SK-N-DZ (cell line): ENCODE measurements at regions not wholly inside any gene's neighbourhood (a gene's known extent, or its start where the extent isn't known, plus 50 kb on each side); places are given as distances from the start of the nearest gene placed in this dataset.
A peak's percentile ranks its signal among the peaks of the same experiment; 100 is the strongest.
"Not testable (repeated sequence)": the region's sequence is repeated elsewhere in the genome, so short reads cannot be mapped to it uniquely, and the experiment has no call there.

Experiments
- DNase-seq: peaks from one replicate; pipeline ENCODE4 v3.0.0-alpha.2; 2015; ENCODE audit warnings: low spot score

DNA sequence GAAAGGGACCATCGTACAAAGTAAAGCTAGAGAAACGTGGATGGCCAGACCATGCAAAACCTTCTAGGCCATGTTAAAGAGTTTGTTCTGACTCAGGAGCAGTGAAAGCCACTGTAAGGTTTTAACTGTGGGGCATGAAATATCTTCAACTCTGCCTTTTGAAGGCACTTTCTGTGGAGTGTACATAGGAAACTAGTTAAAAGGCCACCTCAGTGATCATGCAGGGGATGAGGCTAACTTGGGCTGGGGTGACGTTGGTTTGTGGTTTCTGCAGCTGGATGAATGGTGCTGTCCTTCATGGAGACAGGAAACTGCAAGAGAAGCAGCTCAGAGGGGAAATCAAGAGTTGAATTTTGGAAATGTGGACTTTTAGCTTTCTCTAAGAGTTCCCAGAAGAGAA lies 190.7 kb downstream of the CDCA7 start:
- no peak for DNase-seq

GRCh38 chr2:173547499-173547898 lies 192.8 kb downstream of the CDCA7 start:
- no peak for DNase-seq

GRCh38 chr2:173550143-173550542 lies 195.5 kb downstream of the CDCA7 start:
- DNase-seq = no peak

DNA sequence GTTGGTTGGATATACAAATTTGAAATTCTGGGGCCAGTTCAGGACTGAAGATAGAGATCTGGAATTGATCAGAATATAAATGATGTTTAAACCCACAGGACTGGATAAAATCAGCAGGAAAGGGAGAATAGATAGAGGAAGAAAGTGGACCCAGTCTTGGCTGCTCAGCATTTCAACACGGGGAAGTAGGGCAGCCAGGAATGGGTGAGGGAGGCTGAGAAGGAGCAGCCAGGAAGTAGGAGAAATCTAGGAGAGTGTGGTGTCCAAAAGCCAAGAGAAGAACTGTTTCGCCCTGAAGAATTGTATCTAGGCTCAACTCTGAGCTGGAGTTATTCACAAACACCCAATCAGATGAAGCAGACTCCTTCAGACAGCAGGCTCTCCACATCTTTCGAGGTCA lies 197.9 kb downstream of the CDCA7 start:
- DNase-seq = no peak

- DNase-seq = no peak
Measured at GRCh38 chr2:173553593-173553992, 198.9 kb downstream of the CDCA7 start.

DNA sequence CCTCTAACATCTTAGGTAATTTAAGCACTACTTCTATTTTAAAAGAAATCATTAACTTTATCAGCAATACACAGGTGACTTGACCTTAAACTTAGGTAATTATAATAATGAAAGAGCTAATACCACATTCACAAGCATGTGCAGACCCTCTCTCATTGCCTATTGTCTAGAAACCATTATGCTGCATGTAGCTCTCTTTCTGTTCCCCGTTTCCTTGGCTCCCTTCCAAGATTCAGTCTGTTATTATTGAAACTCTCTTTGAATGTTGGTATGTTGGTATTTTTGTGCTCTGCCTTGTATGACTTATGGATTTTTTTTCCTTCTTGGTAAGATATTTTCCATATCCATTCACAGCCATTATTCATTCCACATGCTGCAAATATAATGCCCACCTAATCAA lies 201.2 kb downstream of the CDCA7 start:
- no peak for DNase-seq

GRCh38 chr2:173556816-173557215 lies 202.1 kb downstream of the CDCA7 start:
- no peak for DNase-seq

- DNase-seq = no peak
Measured at GRCh38 chr2:173557497-173557896, 202.8 kb downstream of the CDCA7 start.

GRCh38 chr2:173567493-173567892 lies 212.8 kb downstream of the CDCA7 start:
- no peak for DNase-seq

DNA sequence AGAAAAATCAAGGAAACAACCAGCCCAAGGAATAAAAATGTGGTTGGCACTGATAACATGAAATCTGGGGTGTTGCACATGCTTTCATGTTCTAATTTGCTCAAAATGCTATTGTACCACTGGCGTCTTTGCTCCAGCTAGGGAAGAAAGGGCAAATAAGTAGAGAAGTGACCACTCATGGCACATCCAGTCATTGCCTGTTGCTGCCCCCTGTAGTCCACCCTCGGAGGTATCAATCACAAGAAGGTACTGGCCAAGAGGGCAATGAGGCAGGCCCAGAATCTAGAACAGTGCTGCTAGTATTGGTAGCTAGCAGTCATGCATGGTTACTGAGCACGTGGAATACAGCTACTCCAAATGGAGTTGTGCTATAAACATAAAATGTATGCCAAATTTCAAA lies 213.4 kb downstream of the CDCA7 start:
- DNase-seq = no peak

DNA sequence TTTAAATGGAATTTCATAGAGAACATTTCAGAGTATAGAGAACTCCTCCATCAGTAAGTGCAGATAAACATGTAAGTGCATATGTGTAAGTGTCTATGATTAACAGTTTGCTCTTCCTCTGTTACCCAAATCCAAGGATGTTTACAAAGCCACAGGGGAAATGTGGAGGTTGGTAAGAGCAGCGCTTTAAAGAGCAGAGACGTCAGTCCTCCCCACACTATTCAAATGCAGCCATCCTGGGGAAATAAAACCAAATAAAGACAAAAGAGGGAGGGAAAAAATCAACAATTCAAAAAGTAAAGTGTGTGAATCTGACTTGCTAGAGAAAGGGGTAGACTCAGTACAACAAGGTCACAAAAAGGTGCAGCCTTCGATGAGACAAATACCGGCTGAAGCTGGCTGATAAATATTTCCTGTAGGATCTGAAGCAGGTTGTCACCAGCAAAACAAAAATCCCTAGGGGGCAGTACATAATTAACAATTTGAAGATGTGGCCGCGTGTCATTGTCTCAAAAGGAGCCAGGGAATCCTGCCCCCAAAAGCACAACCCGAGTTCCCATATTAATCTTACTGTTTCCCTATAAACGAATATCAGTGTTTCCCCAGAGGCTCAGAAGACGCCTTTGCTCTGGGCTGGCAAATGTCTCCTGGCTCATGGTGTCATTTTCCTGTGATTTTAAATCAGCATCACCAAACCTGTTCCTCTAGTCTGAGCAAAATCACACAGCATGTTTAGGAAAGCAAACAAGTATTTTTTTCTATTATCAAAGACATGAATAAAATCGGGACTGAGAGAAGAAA lies 216.5 kb downstream of the CDCA7 start:
- DNase-seq = peak; percentile 14

- no peak for DNase-seq
Measured at GRCh38 chr2:173571887-173572680, 217.4 kb downstream of the CDCA7 start.

DNA sequence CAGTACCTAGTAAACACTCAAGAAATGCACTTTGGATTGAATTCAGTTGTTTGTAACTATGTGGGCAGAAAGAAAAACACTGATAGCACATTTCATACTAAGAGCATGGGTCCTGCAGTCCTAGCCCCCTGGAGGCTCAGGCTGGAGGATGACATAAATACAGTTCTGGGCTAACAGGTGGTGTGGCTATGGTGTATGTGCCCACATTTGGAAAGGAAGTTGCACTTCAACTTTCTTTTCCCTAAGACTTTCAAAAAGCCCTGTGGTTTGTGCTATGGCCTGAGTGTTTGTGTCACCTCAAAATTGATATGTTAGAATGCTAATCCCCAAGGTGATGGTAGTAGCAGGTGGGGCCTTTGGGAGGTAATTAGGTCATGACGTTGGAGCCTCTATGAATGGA lies 218.2 kb downstream of the CDCA7 start:
- no peak for DNase-seq

DNA sequence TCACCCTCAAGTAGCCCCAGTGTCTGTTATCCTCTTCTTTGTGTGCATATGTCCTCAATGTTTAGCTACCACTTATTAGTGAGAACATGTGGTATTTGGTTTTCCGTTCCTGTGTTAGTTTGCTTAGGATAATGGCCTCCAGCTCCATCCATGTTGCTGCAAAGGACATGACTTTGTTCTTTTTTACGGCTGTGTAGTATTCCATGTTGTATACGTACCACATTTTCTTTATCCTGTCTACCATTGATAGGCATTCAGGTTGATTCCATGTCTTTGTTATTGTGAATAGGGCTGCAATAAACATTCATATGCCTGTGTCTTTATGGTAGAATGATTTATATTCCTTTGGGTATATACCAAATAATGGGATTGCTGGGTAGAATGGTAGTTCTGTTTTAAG lies 219.1 kb downstream of the CDCA7 start:
- not testable (repeated sequence) for DNase-seq

DNA sequence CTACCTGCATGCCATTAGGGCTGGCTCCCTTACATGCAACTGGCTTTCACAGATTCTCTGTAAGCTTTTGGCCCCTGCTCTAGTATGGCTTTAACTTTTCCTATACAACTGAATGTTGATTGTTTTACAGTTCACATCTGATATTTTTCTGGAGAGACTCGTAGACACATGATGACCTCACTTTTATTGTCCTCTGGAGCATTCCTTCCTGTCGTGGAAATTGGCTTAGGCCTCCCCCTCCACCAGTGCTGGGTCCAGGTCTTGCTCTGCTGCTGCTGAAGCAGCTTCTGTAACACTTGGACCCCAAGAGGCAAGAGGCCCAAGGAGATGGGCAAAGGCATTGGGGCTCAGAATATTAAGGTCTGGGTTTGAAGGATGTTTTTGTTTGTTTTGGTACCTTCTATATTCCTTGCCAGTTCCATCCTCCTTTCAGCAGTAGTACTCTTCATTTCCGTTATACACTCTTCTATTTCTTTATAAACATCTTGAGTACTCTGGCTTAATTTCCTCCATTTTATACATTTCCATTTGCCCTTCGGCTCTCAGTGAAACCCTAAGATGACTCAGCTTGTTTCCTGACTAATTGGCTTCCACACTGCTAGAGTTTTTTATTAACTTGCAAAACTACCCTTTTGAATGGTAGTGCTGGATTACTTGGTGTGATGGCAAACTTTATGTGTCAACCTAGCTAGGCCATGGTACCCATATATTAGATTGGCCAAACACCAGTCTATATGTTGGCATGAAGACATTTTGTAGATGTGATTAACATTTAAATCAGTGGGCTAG lies 219.8 kb downstream of the CDCA7 start:
- DNase-seq = no peak

- no peak for DNase-seq
Measured at GRCh38 chr2:173578404-173579107, 223.9 kb downstream of the CDCA7 start.

GRCh38 chr2:173580351-173580750 lies 225.7 kb downstream of the CDCA7 start:
- no peak for DNase-seq

DNA sequence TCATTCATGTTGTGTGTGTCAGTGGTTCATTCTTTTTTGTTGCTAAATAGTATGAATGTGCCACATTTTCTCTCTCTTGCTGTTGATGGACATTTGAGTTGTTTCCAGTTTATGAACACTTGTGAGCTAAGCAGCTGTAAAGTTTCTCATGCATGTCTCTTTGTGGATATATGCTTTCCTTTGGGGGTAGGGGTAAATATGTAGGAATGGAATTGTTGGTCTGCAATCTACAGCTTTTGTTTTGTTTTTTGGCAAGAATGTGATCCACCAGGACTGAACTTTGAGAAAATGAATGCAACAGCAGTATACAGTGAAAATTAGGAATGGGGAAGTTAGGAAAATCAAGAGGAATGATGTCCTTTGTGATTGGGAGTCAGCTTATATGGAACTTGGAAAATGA lies 226.3 kb downstream of the CDCA7 start:
- DNase-seq = no peak

DNA sequence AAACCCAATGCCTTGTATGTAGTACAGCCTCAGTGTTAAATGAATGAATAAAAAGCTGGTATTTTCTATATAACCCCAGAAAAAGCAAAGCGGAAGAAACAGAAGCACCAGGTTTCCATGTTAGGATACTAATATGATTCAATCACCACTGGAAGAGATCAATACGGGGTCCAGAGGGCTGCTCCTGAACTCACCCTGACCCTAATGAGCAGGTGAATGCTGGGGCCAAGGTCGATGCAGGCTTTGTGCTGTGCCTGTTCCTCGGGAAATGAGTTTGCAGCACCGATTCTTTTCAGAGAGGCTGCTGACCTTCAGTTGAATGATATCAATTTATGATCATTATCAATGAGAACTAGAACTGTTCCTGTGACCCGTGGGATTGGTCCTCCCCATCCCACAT lies 228.5 kb downstream of the CDCA7 start:
- DNase-seq = no peak

- DNase-seq = no peak
Measured at GRCh38 chr2:173584000-173584399, 229.3 kb downstream of the CDCA7 start.

DNA sequence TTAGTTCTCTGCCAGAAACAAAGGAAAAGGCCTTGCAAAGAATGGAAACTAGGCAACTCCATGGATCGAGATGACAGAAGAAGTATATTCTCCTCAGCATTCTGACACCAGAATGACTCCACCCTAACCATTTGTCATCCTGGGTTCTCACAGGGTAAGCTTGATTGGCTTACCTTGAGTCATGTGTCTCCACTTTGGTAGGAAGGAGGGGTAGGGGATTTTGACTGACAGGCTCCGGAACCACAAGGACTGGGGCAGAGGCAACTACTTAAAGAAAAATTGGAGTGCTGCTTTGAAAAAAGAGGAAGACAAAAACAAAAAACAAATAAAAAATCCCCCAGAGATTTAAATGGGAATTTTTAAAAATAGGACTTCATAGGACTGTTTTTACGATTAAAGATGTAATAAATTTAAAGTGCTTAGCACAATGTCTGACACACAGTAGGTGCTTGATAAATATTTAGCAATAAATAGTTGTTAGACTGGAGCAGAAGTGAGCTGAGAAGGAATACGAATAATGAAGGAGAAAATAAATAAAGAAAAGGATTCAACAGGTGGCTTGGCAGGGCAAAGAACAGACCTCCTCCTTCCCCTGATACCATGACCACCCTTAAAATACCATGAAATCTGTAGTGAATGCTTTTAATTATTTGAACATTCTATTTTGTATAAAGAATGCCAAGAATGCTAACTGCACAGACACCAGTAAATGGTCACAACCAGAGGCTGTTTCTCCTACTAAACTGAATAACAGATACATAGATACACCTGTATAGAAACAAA lies 230.2 kb downstream of the CDCA7 start:
- DNase-seq = no peak
